ENCODE measurements at regions not wholly inside any gene's neighbourhood (a gene's known extent, or its start where the extent isn't known, plus 50 kb on each side); places are given as distances from the start of the nearest gene placed in this dataset.

DNA sequence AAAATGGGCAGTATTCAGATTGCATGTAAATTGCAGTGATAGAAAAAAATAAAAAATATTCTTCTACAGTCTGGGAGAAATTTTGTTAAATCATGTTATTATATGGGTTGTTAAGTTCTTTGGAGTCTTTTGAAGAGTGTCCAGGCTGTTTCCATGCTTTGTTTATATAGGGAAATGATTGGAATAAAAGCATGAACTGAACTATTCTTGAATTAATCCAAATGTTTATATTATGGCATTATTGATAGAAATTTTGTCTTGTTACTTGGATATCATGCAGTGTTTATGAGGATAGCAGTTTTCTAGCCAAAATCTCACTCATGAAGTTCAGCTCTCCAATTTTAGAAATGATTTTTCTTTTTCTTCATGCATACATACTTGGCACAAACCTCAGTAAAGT lies 108.2 kb upstream of the NAV3 start:
- DNase-seq (ENCODE audit: low spot score) = no peak

DNA sequence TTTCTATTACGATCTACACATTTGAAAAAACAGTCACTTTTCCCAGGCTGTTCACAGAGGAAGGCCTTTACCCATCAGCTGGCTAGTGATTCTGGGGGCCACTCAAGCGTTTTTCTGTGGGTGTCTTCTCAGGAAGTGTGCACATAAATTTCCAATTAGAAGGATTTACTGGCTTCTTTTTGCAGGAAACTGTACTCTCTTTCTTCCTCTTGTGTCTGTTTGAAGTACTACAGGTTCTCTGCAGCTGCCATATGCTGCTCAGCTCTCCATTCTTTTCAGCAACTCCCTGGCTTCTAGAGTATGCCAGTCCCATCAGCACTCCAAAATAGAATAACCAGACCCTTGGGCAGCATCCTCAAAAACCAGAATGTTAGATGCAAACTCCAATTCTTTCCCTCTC lies 110.4 kb upstream of the NAV3 start:
- DNase-seq (ENCODE audit: low spot score) = no peak

DNA sequence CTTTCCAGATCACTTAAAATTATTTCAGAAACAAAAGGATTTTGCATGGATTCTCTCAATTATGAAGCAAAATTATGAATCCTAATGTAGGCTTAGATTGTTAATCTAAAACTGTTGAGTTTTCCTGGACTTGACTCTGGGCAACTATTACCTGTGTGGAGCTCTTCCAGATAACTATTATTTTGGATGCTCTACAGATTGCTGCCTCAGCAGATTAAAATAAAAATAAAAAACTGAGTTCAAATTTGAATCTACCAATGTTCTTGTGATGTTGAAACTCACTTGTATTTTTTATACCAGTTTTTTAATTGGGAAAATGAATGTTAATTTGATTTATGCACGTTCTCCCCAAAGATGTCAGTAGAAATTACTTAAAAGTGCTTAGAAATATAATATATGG lies 120.5 kb upstream of the NAV3 start:
- no peak for DNase-seq (ENCODE audit: low spot score)

DNA sequence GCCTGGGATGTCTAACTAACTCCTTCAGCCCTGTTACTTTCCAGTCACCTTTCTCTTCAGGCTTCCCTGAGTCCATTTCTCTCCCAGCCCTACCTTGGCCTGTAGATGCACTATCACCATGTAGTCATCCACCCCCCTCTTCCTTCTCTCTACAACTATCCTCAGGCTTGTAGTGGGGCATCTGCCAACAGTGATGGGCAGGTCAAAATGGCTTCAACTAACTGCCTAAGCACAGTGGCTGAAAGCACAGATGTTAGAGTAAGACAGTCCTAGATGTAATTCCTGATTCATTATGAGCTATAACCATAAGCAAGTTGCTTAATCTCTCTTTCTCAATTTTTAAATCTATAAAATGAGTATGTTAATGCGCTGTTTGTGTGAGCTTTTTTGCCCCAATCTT lies 133.6 kb upstream of the NAV3 start:
- no peak for DNase-seq (ENCODE audit: low spot score)

DNA sequence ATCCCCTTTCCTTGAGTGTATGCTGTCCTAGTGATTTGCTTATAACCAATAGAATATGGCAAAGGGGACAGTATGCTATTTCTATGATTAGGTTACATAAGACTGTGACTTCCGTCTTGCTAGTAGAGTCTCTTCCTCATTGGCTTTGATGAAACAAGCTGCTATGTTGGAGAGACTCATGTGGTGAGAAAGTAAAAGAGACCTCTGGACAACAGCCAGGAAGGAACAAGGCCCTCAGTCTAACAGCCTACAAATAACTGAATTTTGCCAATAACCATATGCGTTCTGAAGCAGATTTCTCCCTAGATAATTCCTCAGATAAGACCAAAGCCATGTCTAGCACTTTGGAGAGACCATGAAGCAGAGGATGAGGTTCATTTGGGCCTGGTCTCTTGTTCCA lies 134.5 kb upstream of the NAV3 start:
- no peak for DNase-seq (ENCODE audit: low spot score)

DNA sequence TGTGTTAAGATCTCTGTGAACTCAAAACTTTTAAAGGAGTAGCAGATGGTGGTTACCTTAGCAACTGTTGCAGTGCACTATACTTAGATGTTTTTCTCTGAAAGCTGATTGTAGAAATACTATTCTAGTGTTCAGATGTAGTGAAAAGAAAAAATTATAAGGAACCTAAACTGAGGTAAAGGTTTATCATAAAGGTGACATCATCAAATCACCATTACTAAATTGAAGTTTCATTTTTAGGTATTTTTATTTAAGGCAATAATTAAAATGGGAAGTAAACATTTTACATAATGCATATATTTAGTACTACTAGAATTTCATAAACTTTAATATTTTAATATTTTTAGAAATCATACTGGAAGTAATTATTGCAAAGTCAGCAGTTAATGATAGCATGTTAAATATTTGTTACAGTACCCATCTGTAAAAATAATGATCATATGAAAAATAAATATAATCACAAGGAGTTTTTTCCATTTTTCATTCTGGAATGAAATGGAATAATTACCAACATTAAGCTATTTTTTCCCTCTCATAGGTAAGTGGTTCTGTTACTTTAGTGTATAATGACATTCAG lies 141.1 kb upstream of the NAV3 start:
- no peak for DNase-seq (ENCODE audit: low spot score)

DNA sequence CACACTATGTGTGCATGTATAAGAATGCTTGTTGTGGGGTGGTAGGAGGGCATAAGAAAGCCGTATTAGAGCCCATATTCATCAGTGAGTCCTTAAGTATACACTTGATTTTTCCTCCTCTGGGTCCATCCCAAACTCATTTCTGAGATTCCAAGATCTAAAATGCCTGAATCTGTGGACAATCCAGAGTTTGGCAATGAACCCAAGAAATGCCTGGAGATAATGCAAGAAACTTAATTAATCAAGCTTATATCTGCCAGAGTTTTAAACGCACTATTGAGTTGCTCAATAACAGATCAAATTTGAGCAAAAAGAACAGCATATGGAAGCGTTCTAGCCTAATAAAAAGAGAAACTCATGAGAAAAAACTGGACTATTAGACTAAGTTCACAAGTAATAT lies 143.4 kb upstream of the NAV3 start:
- no peak for DNase-seq (ENCODE audit: low spot score)

DNA sequence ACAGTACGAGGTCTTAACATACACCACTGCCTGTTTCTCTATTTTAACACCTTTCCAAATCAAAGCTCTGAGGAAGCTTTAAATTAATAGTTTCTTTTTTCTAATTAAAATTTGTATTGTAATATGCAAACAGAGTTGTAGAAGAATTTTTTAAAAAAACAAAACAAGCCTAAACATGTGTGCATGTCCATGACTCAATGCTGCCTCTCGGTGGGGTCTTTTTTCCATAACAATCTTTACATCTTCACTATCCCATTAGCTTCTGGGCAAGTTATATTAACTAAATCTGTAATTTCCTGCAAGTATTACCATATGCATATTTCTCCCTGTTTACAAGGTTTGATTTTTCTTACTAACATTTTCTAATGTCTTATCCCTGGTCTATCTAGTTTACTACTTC lies 143.9 kb upstream of the NAV3 start:
- DNase-seq (ENCODE audit: low spot score) = no peak

DNA sequence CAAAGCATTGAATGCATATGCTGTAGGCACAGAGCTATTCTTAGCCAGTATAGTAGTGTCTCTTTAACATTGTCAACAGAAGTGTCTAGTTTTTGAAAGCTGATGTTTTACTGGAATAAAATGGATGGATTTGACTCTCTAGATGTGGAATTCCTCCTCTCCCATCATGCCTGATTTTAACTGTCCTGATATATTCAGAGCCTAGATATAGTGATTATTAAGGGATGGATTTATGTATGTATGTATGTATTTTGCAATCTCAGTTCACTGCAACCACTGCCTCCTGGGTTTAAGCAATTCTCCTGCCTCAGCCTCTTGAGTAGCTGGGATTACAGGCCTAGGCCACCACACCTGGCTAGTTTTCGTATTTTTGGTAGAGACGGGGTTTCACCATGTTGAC lies 144.8 kb upstream of the NAV3 start:
- no peak for DNase-seq (ENCODE audit: low spot score)

DNA sequence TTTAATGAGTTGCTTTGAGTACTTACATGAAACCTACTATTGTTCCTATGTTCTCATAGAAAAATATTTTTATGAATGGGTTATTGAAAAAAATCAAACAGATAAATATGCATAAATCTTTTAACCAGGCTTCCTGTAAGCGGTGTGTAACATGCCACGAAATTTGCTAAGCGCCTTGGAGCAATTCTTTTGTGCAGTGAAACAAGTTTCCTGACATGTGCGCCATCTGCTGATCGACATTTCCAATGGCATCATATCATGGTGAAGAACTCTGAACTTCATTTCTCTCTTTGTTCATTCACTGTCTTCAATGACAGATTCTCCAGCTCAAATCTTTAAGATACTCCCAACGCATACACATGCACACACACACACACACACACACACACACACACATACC lies 145.6 kb upstream of the NAV3 start:
- DNase-seq (ENCODE audit: low spot score) = peak; percentile 10

DNA sequence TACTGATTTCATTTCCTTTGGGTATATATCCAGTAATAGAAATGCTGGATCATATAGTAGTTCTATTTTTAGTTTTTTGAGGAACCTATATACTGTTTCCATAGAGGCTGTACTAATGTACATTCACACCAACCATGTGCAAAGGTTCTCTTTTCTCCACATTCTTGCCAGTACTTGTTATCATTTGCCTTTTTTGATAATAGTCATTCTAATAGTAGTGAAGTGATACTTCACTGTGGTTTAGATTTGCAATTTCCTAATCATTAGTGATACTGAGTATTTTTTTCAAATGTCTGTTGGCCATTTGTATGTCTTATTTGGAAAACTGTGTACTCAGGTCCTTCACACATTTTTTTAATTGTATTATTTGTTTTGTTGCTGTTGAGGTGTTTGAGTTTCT lies 148.2 kb upstream of the NAV3 start:
- no peak for DNase-seq (ENCODE audit: low spot score)

DNA sequence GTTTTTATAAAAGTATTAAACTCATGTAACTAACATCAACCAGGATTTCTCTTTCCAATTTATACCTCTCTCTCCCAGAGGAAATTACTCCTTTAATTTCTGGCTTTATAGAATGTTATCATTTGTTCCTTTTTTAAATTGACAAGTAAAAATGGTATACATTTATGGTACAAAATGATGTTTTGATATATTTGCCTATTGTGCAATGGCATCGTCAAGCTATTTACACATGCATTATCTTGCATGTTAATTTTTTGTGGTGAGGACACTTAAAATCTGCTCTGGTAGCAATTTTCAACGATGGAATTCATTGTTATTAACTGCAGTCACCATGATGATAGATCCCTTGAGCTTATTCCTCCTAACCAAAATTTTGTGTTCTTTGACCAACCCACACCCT lies 149.0 kb upstream of the NAV3 start:
- DNase-seq (ENCODE audit: low spot score) = no peak

DNA sequence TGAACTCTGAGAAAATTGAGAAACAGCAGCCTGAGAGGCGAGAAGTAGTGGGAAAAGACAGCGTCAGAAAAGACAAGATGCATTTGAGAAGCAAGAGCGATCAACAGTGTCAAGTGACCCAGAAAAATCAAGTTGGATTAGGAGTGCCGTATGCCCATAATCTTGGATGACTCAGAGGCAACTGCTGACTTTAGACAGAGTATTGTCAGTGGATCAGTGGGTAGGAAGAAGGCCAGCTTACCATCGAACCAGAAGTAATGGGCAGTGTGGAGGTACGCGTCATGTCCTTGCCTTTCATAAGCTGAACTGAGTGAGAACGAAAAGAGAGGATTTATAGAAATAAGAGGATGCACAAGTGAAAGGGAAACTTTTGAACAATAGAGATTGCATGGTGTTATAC lies 151.0 kb upstream of the NAV3 start:
- DNase-seq (ENCODE audit: low spot score) = no peak

DNA sequence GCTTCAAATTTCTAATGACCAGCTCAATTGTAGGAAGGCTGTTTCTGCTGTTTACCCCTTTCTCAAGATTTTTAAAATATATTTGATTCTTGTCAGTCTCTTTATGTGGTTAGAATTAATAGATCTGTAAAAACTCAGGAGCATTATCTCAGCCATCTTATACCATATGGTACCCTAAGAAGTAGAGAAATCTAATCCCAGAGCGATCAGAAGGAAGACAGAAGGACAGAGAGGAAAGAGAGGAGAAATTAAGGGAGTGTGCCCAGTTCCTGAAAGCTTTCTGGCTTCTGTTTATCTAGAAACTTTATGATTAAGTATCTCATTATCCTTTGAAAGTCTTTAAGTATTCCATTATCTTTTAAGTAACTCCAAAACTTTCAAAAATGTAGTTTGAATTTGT lies 152.1 kb upstream of the NAV3 start:
- DNase-seq (ENCODE audit: low spot score) = no peak

DNA sequence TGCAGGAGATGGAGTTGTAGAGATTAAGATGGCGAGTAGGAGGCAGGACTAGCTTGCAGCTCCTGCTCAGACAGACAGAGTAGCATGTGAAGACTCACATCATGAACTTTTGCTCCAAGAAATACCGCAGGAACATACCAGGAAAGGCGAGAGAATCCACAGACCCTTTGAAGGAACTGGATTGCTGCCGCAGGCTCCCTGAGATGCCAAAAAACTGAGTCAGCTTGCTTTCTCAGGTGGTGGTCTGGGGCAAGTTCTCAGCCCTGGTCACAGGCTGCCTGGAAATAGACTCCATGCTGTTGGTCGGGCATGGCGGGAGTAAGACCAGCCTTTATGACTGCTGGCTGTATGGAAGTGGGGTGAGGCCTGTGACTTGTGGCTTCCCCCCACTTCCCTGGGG lies 163.6 kb upstream of the NAV3 start:
- DNase-seq (ENCODE audit: low spot score) = no peak

DNA sequence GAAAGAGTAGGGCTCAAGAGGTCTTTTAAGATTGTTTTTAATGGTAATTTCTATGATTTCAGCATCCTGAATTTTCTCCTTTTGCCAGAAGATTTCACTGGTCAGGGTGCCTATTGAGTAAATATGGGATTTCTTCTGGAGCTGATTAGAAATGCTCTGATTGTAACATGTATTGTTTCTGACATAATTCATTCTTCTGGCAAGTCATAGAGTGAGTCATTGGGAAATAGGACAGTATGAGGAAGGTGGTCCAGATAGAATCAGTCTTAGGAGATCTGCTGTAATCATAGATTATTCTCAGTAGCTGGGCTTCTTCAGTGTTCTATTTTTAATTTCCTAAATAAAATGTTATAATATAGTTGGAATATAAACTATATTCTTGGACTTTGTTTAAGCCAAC lies 182.0 kb upstream of the NAV3 start:
- DNase-seq (ENCODE audit: low spot score) = no peak

DNA sequence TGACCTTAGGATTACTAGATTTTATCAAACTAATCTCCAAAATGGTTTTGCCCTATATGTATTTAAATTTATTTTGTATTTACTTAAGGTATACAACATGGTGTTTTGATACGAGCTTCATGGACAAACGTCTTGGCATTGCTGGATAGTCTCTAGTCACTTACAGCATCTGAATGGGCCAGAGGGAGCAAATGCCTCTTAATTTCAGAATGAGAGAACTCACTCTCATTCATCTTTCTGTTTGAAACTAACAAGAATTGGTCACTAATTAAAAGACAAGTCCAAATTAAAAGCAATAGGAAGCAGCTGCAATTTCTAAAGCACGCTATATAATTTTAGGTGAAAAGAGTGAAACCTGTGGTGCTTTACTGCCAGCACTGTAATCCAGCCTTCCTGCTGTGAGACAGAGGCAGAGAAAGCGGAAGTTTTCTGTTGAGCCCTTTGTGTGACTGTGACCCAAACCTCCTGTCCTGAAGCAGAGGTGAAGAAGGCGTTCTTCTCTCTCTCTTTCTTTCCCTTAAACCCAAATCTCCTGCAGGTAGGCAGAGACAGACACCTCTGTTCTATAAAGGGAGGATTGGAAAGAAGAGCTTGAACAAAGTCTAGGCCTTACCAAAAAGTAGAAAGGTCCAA lies 184.6 kb upstream of the NAV3 start:
- DNase-seq (ENCODE audit: low spot score) = no peak

DNA sequence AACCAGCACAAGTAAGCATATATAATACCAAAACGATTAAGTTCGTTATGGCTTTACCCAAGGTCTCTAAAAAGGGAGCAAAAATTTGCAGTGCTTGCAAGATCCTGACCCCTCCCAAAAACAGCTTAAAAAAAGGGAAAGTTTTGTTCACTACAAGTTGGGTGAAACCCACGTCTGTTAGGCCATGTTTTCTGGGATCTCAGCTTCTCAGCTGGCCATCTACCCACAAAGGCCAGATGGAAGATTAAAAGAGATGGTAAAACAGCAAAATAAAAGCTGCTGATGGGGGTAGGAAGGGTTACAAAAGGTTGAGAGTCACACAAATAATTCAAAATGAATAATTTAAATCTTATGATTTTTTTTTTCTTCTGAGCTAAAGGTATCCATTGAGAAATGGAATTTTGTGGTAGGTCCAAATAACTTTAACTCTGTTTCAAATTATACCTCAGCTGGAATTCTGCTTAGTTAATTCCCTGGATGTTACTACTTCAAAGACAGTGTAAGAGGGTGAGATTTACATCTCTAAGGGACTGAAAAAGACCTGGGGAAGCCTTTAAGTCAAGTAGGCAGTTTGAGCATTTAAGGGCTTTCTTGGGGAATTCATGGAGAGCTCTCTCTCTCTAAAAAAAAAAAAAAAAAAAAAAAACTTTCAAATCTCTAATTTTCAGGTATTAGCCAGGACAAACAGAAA lies 185.6 kb upstream of the NAV3 start:
- no peak for DNase-seq (ENCODE audit: low spot score)

DNA sequence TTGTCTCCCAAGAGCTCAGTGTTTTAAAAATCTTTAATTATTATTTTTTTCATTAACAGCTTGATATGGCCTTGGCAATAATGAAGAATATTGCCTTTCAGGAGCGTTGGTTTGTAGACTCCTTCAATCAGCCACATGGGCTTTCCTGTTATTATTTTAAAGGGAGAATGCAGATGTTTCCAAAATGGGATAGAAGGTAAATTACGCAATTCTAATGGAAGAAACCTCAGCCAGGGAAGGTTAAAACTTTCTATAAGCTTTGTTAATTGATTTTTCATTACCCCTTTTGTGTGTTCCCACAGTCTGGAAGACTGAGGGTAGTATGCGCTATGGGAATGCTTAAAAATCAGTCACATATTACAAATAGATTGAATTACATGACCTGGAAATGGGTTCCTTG lies 188.4 kb upstream of the NAV3 start:
- no peak for DNase-seq (ENCODE audit: low spot score)

DNA sequence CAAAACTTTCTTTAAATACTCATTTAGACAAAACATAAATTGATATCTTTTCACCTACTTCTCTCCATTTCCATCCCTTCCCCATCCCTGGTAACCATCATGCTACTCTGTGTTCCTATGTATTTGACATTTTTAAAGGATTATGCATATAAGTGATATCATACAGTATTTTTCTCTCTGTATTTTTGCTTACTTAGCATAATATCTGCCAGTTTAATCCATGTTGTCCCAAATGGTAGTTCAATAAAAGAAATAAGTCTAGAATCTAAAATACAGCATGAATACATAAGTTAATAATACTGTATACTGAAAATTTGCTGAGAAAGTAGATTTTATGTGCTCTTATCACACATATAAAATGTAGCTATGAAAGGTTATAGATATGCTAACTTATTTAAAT lies 190.3 kb upstream of the NAV3 start:
- DNase-seq (ENCODE audit: low spot score) = no peak

DNA sequence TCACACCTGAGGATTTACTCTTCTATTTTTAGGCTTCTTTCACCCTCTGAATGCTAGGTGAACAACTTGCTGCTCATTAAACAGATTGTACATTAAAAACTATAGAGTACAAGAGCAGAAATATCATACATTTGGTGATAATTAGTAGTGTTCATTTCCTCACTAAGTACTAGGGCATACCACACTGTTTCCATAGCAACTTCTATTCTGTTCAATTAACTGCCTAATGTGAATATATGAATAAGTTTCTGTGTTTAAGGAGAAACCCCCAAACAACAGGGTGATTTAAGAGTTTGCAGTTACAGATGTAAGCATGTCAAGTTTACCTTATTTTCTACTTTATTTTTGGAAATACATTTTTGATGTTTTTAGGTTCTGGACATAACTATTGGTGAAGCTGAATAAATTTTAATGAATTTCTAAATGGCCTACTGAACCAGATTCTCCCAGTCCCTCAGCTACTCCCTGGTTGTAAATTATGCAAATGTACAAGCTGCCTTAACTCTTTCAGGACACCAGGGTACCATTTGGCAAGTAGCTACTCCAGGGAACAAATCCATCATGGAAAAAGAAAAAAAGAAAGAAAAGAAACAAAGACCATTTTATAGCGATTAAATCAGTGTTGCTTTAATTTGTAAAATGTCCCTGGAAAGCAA lies 199.8 kb upstream of the NAV3 start:
- no peak for DNase-seq (ENCODE audit: low spot score)

DNA sequence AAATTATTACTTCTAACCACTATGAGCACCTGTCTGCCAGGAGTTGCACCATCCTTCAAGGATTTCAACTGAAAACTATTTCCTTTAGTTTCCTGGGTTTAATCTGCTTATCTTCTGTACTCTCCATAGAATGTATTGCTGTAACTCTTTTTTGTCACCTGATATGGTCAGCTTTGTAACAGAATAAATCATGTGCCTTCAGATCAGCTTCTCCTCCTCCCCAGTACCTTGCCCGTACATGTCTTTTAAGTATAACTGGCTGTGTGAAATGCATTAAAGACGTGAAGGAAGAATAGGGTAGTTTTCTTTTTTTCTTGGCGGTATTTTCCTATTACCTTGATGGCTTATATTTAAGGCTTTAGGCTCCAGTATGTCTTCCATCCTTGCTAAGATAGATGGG lies 200.3 kb upstream of the NAV3 start:
- DNase-seq (ENCODE audit: low spot score) = no peak

DNA sequence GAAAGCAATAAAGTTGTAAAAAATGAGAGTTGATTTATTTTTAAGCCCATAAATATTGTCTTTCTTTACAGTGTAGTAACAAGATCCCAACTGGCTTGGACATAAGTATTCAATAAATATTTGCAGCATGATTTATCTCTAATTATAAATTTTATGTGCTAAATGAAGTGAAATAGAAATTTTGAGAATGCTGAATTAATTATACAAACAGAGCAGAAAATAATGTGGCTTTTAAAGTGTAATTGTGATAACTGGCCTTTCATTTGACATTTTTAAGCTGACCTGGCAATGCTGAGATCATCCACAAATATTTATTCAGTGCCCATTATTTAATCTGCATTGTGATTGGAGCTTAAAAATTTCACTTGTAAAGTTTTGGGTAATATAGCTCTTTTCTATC lies 201.6 kb upstream of the NAV3 start:
- DNase-seq (ENCODE audit: low spot score) = no peak

DNA sequence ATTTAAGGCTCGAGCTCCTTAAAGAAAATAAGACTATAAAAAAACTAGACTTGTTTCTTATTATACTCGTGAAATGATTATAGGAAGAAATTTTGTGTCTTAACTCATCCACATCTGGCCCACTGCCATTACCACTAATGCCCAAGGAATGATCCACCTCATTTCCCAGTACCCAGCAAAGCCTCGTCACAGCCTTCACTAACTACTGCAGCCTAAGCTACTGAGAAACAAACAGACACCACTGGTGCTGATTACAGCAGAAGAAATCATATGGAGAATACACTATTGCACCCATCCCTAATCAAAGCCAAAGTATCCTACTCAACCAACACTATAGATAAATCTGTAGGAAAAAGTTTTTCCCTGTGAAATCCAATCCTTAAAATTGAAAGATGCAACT lies 205.3 kb upstream of the NAV3 start:
- no peak for DNase-seq (ENCODE audit: low spot score)

Data from HuH-7 (cell line).